ENCODE measurements at regions not wholly inside any gene's neighbourhood (a gene's known extent, or its start where the extent isn't known, plus 50 kb on each side); places are given as distances from the start of the nearest gene placed in this dataset.

DNA sequence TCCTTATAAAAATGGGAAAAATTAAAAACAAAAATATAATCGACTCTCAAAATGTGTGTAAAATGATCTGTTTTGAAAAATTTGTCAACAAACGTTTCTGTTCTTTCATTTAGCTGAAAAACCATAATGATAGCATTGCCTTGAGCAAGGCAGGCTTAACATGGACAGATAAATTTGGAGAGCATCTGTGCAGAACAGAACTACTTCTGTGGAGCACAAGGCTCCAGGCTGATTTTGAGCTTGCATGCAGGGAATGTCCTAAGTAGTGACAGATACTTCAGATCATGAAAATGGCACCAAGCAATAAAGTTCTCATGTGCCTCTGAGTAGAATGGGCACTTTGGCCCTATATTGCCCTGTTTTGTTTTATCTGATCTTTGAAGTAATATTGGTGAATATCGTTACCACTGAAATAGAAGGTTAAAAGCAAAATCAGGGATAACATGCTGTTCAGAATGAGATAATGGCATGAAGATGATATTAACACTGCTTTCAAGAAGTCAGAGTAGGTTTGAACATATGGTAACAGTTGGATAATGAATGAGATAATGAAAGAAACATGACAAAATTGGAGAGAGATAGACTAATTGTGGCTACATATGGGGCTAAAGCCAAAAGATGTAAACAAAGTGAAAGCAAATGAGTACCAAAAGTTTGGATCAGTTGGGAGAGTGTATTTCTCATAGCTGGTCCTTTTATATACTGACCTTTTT lies 730.5 kb upstream of the CCDC179 start:
- ChIA-PET CTCF (no interaction called here), POLR2A (no interaction called here)
- no peaks in the 10 kb centered on the region for H3K4me1 ChIP-seq
- no peaks in the 10 kb centered on the region for H3K27me3 ChIP-seq (replicated peaks; ENCODE audit: control insufficient read depth, insufficient read depth, low read length)
- Mint-ChIP-seq H3K27ac (ENCODE audit: unreplicated experiment) (no peak overlapping the region), H3K4me3 (ENCODE audit: unreplicated experiment) (no peak overlapping the region), H3K36me3 (ENCODE audit: insufficient read depth, unreplicated experiment) (no peaks in the 10 kb centered on the region), H3K9me3 (ENCODE audit: unreplicated experiment) (no peaks in the 10 kb centered on the region), H3K27me3 (ENCODE audit: insufficient read depth, unreplicated experiment) (no peaks in the 10 kb centered on the region), H3K4me1 (ENCODE audit: low read depth, unreplicated experiment) (no peaks in the 10 kb centered on the region)
- no peak overlapping the region for H3K4me3 ChIP-seq (ENCODE audit: low read depth, low read length)
- no peaks in the 10 kb centered on the region for H3K9me3 ChIP-seq
- H3K36me3 ChIP-seq (ENCODE audit: control insufficient read depth, insufficient read depth, low read length): no peaks in the 10 kb centered on the region
- TF ChIP-seq, protein P1, sequence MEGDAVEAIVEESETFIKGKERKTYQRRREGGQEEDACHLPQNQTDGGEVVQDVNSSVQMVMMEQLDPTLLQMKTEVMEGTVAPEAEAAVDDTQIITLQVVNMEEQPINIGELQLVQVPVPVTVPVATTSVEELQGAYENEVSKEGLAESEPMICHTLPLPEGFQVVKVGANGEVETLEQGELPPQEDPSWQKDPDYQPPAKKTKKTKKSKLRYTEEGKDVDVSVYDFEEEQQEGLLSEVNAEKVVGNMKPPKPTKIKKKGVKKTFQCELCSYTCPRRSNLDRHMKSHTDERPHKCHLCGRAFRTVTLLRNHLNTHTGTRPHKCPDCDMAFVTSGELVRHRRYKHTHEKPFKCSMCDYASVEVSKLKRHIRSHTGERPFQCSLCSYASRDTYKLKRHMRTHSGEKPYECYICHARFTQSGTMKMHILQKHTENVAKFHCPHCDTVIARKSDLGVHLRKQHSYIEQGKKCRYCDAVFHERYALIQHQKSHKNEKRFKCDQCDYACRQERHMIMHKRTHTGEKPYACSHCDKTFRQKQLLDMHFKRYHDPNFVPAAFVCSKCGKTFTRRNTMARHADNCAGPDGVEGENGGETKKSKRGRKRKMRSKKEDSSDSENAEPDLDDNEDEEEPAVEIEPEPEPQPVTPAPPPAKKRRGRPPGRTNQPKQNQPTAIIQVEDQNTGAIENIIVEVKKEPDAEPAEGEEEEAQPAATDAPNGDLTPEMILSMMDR (IDR thresholded peaks at IDR 0.05; ENCODE audit: insufficient read depth in 1 of 2, low read depth in 1 of 2, low read length in 1 of 2, severe bottlenecking in 1 of 2, unreplicated experiment in 1 of 2): no peak
- intact Hi-C loops (cut with micrococcal nuclease; ENCODE audit: unreplicated experiment): no loop called here
- DNase-seq: no peak
- no TSS peak for BruUV-seq (replicated peaks)

DNA sequence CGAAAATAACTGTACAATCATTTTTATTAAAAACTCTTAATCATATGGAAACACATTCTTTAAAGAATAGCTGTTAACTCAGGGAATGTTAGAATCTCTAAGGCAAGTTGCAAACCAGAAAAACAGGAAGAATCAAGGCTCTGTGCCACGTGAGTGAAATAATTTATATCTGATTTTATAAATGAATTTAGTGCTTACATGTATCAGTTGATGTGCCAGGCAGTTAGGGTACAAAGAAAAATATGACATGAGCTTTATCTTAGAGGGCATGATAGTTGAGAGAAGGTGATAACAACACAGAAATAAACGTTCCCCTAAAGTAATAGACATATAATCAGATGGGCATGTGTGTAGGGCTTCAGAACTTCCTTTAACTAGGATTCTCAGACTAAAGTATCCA lies 734.5 kb upstream of the CCDC179 start:
- ChIA-PET POLR2A (no interaction called here), CTCF (no interaction called here)
- no peak for DNase-seq
- TF ChIP-seq, protein P1 (IDR thresholded peaks at IDR 0.05; ENCODE audit: insufficient read depth in 1 of 2, low read depth in 1 of 2, low read length in 1 of 2, severe bottlenecking in 1 of 2, unreplicated experiment in 1 of 2): no peak
- Mint-ChIP-seq H3K4me3 (ENCODE audit: unreplicated experiment) (no peak overlapping the region), H3K36me3 (ENCODE audit: insufficient read depth, unreplicated experiment) (no peaks in the 10 kb centered on the region), H3K27me3 (ENCODE audit: insufficient read depth, unreplicated experiment) (no peaks in the 10 kb centered on the region), H3K27ac (ENCODE audit: unreplicated experiment) (no peak overlapping the region), H3K9me3 (ENCODE audit: unreplicated experiment) (no peaks in the 10 kb centered on the region), H3K4me1 (ENCODE audit: low read depth, unreplicated experiment) (no peaks in the 10 kb centered on the region)
- Histone ChIP-seq H3K9me3 (no peaks in the 10 kb centered on the region), H3K4me1 (no peaks in the 10 kb centered on the region), H3K4me3 (ENCODE audit: low read depth, low read length) (no peak overlapping the region), H3K36me3 (ENCODE audit: control insufficient read depth, insufficient read depth, low read length) (no peaks in the 10 kb centered on the region), H3K27me3 (replicated peaks; ENCODE audit: control insufficient read depth, insufficient read depth, low read length) (no peaks in the 10 kb centered on the region)
- intact Hi-C loops (cut with micrococcal nuclease; ENCODE audit: unreplicated experiment): no loop called here
- BruUV-seq (replicated peaks): no TSS peak

DNA sequence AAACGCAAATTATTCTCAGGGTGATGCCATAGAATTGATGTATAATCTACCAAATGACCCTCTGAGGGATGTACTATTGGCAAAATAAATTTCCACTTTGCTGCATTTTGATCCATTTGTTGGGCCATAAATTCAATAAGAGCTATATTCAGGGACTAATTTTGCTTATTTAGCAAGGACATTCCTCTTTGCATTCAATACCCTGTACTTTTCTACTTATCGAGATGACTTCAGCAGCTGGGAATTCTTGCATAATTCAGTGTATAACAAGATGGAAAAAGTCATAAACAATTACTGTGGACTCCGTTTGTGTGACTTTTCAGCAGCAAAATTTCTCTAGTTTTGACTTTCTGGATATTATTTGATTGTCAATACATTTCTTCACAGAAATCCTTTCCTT lies 744.7 kb upstream of the CCDC179 start:
- Histone ChIP-seq H3K27me3 (replicated peaks; ENCODE audit: control insufficient read depth, insufficient read depth, low read length) (no peaks in the 10 kb centered on the region), H3K4me3 (ENCODE audit: low read depth, low read length) (no peak overlapping the region), H3K9me3 (no peaks in the 10 kb centered on the region), H3K36me3 (ENCODE audit: control insufficient read depth, insufficient read depth, low read length) (no peaks in the 10 kb centered on the region), H3K4me1 (no peaks in the 10 kb centered on the region)
- POLR2A ChIA-PET: no interaction called here
- Mint-ChIP-seq H3K9me3 (ENCODE audit: unreplicated experiment) (no peaks in the 10 kb centered on the region), H3K27ac (ENCODE audit: unreplicated experiment) (no peak overlapping the region), H3K27me3 (ENCODE audit: insufficient read depth, unreplicated experiment) (no peaks in the 10 kb centered on the region), H3K4me1 (ENCODE audit: low read depth, unreplicated experiment) (no peaks in the 10 kb centered on the region), H3K4me3 (ENCODE audit: unreplicated experiment) (no peak overlapping the region), H3K36me3 (ENCODE audit: insufficient read depth, unreplicated experiment) (no peaks in the 10 kb centered on the region)
- TF ChIP-seq, protein P1 (IDR thresholded peaks at IDR 0.05; ENCODE audit: insufficient read depth in 1 of 2, low read depth in 1 of 2, low read length in 1 of 2, severe bottlenecking in 1 of 2, unreplicated experiment in 1 of 2): no peak
- no peak for DNase-seq
- CTCF ChIA-PET: no interaction called here
- no TSS peak for BruUV-seq (replicated peaks)
- intact Hi-C loops (cut with micrococcal nuclease; ENCODE audit: unreplicated experiment): no loop called here
